Transverse colon (tissue), 4 donors: ENCODE measurements at regions not wholly inside any gene's neighbourhood (a gene's known extent, or its start where the extent isn't known, plus 50 kb on each side); places are given as distances from the start of the nearest gene placed in this dataset.
"Not testable (repeated sequence)": the region's sequence is repeated elsewhere in the genome, so short reads cannot be mapped to it uniquely, and the experiment has no call there.

Source experiments
- DNase-seq: peaks from one replicate; pipeline ENCODE4 v3.0.0-alpha.2; 2019
- H3K27ac ChIP-seq, 4 donors: fragments of 200-600 bp; sonication (generic); 2 replicates each; pipeline ENCODE4 v1.5.1; 2016 to 2018; ENCODE audit warnings: inconsistent platforms in 4 of 4
- H3K27me3 ChIP-seq: fragments of 200-600 bp; sonication (generic); 2 replicates; pipeline ENCODE4 v1.5.1; 2017; ENCODE audit warnings: inconsistent platforms
- H3K36me3 ChIP-seq, 4 donors: fragments of 200-600 bp; sonication (generic); 2 replicates each; pipeline ENCODE4 v1.5.1; 2017 to 2019; ENCODE audit warnings: inconsistent platforms in 4 of 4
- H3K4me1 ChIP-seq, 4 donors: fragments of 200-600 bp; sonication (generic); 2 replicates each; pipeline ENCODE4 v1.5.1; 2017 to 2020; ENCODE audit warnings: inconsistent platforms in 4 of 4
- H3K4me3 ChIP-seq, 4 donors: fragments of 200-600 bp; sonication (generic); 1 replicate in 1 of 4; 2 replicates in 3 of 4; pipeline versions ENCODE4 v1.5.1 to v1.6.1; 2017 to 2019; ENCODE audit warnings: inconsistent platforms in 4 of 4
- H3K9me3 ChIP-seq, 2 donors: fragments of 200-600 bp; sonication (generic); 2 replicates each; pipeline ENCODE4 v1.5.1; 2017 to 2019; ENCODE audit warnings: inconsistent platforms in 2 of 2
- EP300 ChIP-seq: sonication (generic); formaldehyde crosslinking; IDR thresholded peaks from one replicate; pipeline ENCODE4 v1.6.1; 2017; ENCODE audit warnings: antibody characterized with exemption, low read depth
- POLR2A ChIP-seq: fragments of 450-650 bp; IDR thresholded peaks from one replicate; pipeline ENCODE4 v1.6.1; 2016; ENCODE audit warnings: antibody characterized with exemption, mild to moderate bottlenecking, moderate library complexity
- POLR2AphosphoS5 ChIP-seq, 3 donors: sonication (generic); formaldehyde crosslinking; IDR thresholded peaks; one replicate each; pipeline ENCODE4 v1.6.1; 2016; ENCODE audit warnings: antibody characterized with exemption in 3 of 3
- WGBS, 2 donors: methylation state at CpG; one replicate each; pipeline ENCODE4 v1.1.5; 2018; ENCODE audit warnings: low coverage in 1 of 2; 5-methylcytosine and 5-hydroxymethylcytosine counted together
- in situ Hi-C, 4 donors: fragments of 200-750 bp; cut with MboI; loops; one replicate each; pipeline versions ENCODE4 v1.15.0 to v1.15.1; 2017; ENCODE audit warnings: low sequenced_read_pairs in 3 of 4, low pct_ligation_motif_present in 1 of 4, low pct_unique_long_range_greater_than_20kb in 1 of 4
- intact Hi-C: fragments of 100-400 bp; cut with DNase I; formaldehyde crosslinking; loops from one replicate; pipeline ENCODE4 v1.15.1; 2023; ENCODE audit warnings: low total_unique reads
- TF ChIP-seq, protein P1 (sequence below), 5 experiments: fragments of 200-600 bp in 3 of 5; fragments of 450-650 bp in 2 of 5; sonication (generic) in 3 of 5; IDR thresholded peaks; 1 replicate in 2 of 5; 2 replicates in 3 of 5; pipeline ENCODE4 v1.5.1; 2016 to 2017; ENCODE audit warnings: antibody characterized with exemption in 5 of 5, inconsistent platforms in 3 of 5, mild to moderate bottlenecking in 2 of 5, moderate library complexity in 1 of 5

DNA sequence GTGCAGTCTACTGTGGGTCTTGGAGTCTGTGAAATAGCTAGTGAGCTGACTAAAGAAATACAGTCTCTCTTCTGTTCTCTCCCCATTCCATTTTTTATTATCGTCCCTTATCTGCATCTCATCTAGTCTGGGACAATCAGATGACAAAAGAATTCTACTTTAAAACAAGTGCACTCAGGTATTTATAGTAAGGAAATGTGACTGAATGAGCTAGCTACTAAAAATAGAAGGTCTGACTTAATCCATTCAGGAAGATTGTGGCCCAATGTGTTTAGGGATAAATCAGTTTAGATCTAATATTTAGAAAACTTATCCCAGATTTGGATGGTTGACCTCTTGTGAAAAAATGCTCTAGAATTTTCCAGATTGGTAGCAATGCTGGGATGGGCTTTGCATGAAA, 126.8 kb upstream of the NRXN3 start:
- Histone ChIP-seq H3K9me3 (no peaks in the 10 kb centered on the region), H3K27me3 (no peaks in the 10 kb centered on the region), H3K4me3 (no peak overlapping the region), H3K36me3 (no peaks in the 10 kb centered on the region), H3K27ac (no peak overlapping the region), H3K4me1 (no peaks in the 10 kb centered on the region)
- in situ Hi-C loops, result no loop called here
- 47 to 60% methylated on average over 1 of the region's 1 CpG for WGBS, 2 donors
- DNase-seq, result no peak
- intact Hi-C loops, result no loop called here
- TF ChIP-seq, protein P1, sequence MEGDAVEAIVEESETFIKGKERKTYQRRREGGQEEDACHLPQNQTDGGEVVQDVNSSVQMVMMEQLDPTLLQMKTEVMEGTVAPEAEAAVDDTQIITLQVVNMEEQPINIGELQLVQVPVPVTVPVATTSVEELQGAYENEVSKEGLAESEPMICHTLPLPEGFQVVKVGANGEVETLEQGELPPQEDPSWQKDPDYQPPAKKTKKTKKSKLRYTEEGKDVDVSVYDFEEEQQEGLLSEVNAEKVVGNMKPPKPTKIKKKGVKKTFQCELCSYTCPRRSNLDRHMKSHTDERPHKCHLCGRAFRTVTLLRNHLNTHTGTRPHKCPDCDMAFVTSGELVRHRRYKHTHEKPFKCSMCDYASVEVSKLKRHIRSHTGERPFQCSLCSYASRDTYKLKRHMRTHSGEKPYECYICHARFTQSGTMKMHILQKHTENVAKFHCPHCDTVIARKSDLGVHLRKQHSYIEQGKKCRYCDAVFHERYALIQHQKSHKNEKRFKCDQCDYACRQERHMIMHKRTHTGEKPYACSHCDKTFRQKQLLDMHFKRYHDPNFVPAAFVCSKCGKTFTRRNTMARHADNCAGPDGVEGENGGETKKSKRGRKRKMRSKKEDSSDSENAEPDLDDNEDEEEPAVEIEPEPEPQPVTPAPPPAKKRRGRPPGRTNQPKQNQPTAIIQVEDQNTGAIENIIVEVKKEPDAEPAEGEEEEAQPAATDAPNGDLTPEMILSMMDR (IDR thresholded peaks at IDR 0.05), result no peak
- no peak for TF ChIP-seq POLR2AphosphoS5 (IDR thresholded peaks at IDR 0.05)
- TF ChIP-seq EP300, result no peak
- no peak for TF ChIP-seq POLR2A

DNA sequence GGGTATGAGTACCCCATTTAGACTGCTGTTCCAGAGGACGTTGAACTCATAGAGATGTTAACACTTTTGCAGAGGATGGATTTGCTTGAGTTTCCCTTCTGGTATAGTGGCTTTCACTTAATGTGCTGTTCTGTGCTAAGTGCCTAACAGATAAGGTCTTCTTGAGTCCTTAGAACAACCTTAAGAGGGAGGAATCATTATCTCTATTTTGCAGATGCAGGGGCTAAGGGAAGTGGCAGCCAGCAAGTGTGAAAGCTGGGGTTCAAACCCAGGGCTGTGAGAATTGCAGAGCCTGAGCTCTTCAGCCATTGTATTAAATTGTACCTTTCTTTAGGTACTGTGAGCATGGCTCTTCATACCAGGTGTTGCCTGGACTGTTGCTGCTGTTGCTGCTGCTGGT, 122.1 kb upstream of the NRXN3 start:
- no peak overlapping the region for H3K4me3 ChIP-seq
- WGBS, 2 donors, result 33% methylated on average over 1 of the region's 1 CpG; no CpG with 5 or more reads in 1 of the 2 donors
- in situ Hi-C loops, result no loop called here
- DNase-seq, result no peak
- TF ChIP-seq EP300 (no peak), POLR2AphosphoS5 (IDR thresholded peaks at IDR 0.05) (no peak), POLR2A (no peak)
- TF ChIP-seq, protein P1 (IDR thresholded peaks at IDR 0.05), result no peak
- no peaks in the 10 kb centered on the region for H3K27me3 ChIP-seq
- no peaks in the 10 kb centered on the region for H3K36me3 ChIP-seq
- H3K4me1 ChIP-seq, result no peaks in the 10 kb centered on the region
- no peaks in the 10 kb centered on the region for H3K9me3 ChIP-seq
- intact Hi-C loops, result no loop called here
- H3K27ac ChIP-seq, result no peak overlapping the region

DNA sequence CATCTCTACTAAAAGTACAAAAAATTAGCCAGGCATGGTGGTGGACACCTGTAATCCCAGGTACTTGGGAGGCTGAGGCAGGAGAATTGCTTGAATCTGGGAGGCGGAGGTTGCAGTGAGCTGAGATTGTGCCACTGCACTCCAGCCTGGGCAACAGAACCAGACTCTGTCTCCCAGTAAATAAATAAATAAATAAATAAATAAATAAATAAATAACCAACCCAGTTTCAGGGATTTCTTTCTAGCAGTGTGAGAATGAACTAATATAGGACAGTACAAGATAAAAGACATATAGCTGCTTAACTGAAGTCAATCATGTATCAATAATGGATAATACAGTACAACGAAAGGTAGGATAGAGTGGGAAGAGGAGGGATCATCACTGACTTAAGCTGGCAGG, 113.3 kb upstream of the NRXN3 start:
- H3K4me3 ChIP-seq, H3K27me3 ChIP-seq, H3K4me1 ChIP-seq, in situ Hi-C loops, H3K9me3 ChIP-seq, H3K27ac ChIP-seq, intact Hi-C loops, DNase-seq, H3K36me3 ChIP-seq: not testable (repeated sequence)
- WGBS, 2 donors, result 100% methylated on average over 1 to 2 of the region's 2 CpGs

DNA sequence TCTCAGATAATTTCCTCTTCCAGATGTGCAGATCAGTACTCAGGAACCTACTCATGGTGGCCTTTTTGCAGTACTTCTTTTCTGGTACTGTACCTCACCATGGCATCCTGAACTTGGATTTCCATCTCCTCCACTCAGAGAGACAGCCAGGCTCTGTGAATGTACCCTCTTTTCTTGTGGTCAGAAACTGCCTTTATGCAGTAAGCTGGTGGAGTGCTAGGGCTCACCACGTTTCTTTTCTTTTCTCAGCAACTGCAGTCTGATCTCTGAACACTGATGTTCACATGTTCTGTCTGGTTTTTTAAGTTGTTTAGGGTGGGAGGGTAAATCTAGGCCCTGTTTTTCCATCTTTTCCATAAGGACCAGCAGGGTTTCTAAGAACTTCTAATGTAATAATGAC, 99.8 kb upstream of the NRXN3 start:
- in situ Hi-C loops, result no loop called here
- no peak overlapping the region for H3K4me3 ChIP-seq
- TF ChIP-seq EP300 (no peak), POLR2A (no peak), POLR2AphosphoS5 (IDR thresholded peaks at IDR 0.05) (no peak)
- TF ChIP-seq, protein P1 (IDR thresholded peaks at IDR 0.05), result no peak
- H3K36me3 ChIP-seq, result no peaks in the 10 kb centered on the region
- 52% methylated on average over 1 of the region's 1 CpG; no CpG with 5 or more reads in 1 of the 2 donors for WGBS, 2 donors
- H3K4me1 ChIP-seq, result no peaks in the 10 kb centered on the region
- no peak for DNase-seq
- no peaks in the 10 kb centered on the region for H3K27me3 ChIP-seq
- intact Hi-C loops, result no loop called here
- H3K27ac ChIP-seq, result no peak overlapping the region
- H3K9me3 ChIP-seq, result no peaks in the 10 kb centered on the region

DNA sequence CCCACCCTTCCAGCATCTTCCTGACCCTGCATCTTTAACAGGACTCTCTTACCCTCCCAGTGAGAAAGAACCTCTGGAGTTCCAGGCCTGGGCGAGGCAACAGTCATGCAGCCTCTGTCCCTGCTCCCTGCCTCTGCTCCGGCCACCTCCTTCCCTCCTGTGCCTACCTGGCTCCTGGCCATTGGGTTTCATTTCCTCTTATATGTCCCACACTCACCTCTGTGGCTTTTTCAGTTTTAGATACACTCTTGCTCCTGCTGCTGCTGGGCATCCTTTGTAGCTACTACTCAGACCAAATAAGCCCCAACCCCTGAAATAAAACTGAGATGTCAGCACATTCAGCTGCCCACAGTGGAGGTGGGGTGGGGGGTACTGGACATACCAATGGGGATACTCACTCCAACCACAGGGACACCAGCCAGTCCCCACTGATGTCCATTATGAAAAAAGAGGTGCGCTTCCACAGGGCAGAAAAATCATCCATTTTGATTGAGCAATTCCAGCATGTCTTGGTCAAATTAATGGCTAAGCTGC, 99.1 kb upstream of the NRXN3 start:
- Histone ChIP-seq H3K36me3 (no peaks in the 10 kb centered on the region), H3K4me3 (no peak overlapping the region), H3K4me1 (no peaks in the 10 kb centered on the region), H3K27me3 (no peaks in the 10 kb centered on the region), H3K27ac (no peak overlapping the region), H3K9me3 (no peaks in the 10 kb centered on the region)
- WGBS, 2 donors, result 62 to 77% methylated on average over 3 of the region's 3 CpGs
- TF ChIP-seq, protein P1 (IDR thresholded peaks at IDR 0.05), result no peak
- TF ChIP-seq POLR2A (no peak), EP300 (no peak), POLR2AphosphoS5 (IDR thresholded peaks at IDR 0.05) (no peak)
- in situ Hi-C loops (no loop called here), intact Hi-C loops (no loop called here)
- no peak for DNase-seq
